ENCODE measurements at regions not wholly inside any gene's neighbourhood (a gene's known extent, or its start where the extent isn't known, plus 50 kb on each side); places are given as distances from the start of the nearest gene placed in this dataset.

- no peak for DNase-seq
- ChIA-PET CTCF (no interaction called here), POLR2A (no interaction called here)
- peaks cover 0 to 11% (median 5%) of the 10 kb centered on the region in 5 experiments for H3K27me3 ChIP-seq (replicated peaks in 2 of 5; ENCODE audit: control insufficient read depth in 4 of 5, insufficient read depth in 5 of 5, low read length in 4 of 5)
- H3K4me3 ChIP-seq (ENCODE audit: control insufficient read depth in 1 of 7, extremely low read depth in 1 of 7, insufficient read depth in 4 of 7, low read depth in 2 of 7, low read length in 6 of 7): no peak overlapping the region
- no peaks in the 10 kb centered on the region for H3K4me1 ChIP-seq (ENCODE audit: control extremely low read depth in 1 of 4, control insufficient read depth in 4 of 4, insufficient read depth in 4 of 4, low read length in 3 of 4)
- 87% methylated on average over 6 of the region's 8 CpGs for WGBS (ENCODE audit: insufficient coverage)
- no peak overlapping the region for H3K27ac ChIP-seq (ENCODE audit: insufficient read depth in 1 of 2, low read depth in 1 of 2, low read length in 2 of 2, poor library complexity in 1 of 2, severe bottlenecking in 2 of 2)
- no peaks in the 10 kb centered on the region for H3K9me3 ChIP-seq (ENCODE audit: control extremely low read depth in 1 of 5, control insufficient read depth in 4 of 5, insufficient read depth in 2 of 5, low read depth in 1 of 5, low read length in 4 of 5)
- no peaks in the 10 kb centered on the region for H3K36me3 ChIP-seq (ENCODE audit: control insufficient read depth in 4 of 4, insufficient read depth in 4 of 4, low read length in 3 of 4)
Observed at GRCh38 chr3:127477396-127477795, 113.1 kb downstream of the TPRA1 start.

- Histone ChIP-seq H3K27me3 (replicated peaks in 2 of 5; ENCODE audit: control insufficient read depth in 4 of 5, insufficient read depth in 5 of 5, low read length in 4 of 5) (peaks cover 0 to 11% (median 5%) of the 10 kb centered on the region in 5 experiments), H3K36me3 (ENCODE audit: control insufficient read depth in 4 of 4, insufficient read depth in 4 of 4, low read length in 3 of 4) (no peaks in the 10 kb centered on the region), H3K9me3 (ENCODE audit: control extremely low read depth in 1 of 5, control insufficient read depth in 4 of 5, insufficient read depth in 2 of 5, low read depth in 1 of 5, low read length in 4 of 5) (no peaks in the 10 kb centered on the region), H3K4me3 (ENCODE audit: control insufficient read depth in 1 of 7, extremely low read depth in 1 of 7, insufficient read depth in 4 of 7, low read depth in 2 of 7, low read length in 6 of 7) (no peak overlapping the region), H3K27ac (ENCODE audit: insufficient read depth in 1 of 2, low read depth in 1 of 2, low read length in 2 of 2, poor library complexity in 1 of 2, severe bottlenecking in 2 of 2) (no peak overlapping the region), H3K4me1 (ENCODE audit: control extremely low read depth in 1 of 4, control insufficient read depth in 4 of 4, insufficient read depth in 4 of 4, low read length in 3 of 4) (no peaks in the 10 kb centered on the region)
- no peak for DNase-seq
- POLR2A ChIA-PET: no interaction called here
- CTCF ChIA-PET: no interaction called here
- WGBS (ENCODE audit: insufficient coverage): 91% methylated on average over 9 of the region's 12 CpGs
Observed at GRCh38 chr3:127476936-127477335, 113.6 kb downstream of the TPRA1 start.

GRCh38 chr3:127475975-127476705 is 114.4 kb downstream of the TPRA1 start:
- Histone ChIP-seq H3K9me3 (ENCODE audit: control extremely low read depth in 1 of 5, control insufficient read depth in 4 of 5, insufficient read depth in 2 of 5, low read depth in 1 of 5, low read length in 4 of 5) (no peaks in the 10 kb centered on the region), H3K27ac (ENCODE audit: insufficient read depth in 1 of 2, low read depth in 1 of 2, low read length in 2 of 2, poor library complexity in 1 of 2, severe bottlenecking in 2 of 2) (no peak overlapping the region), H3K4me1 (ENCODE audit: control extremely low read depth in 1 of 4, control insufficient read depth in 4 of 4, insufficient read depth in 4 of 4, low read length in 3 of 4) (no peaks in the 10 kb centered on the region), H3K36me3 (ENCODE audit: control insufficient read depth in 4 of 4, insufficient read depth in 4 of 4, low read length in 3 of 4) (no peaks in the 10 kb centered on the region), H3K27me3 (replicated peaks in 2 of 5; ENCODE audit: control insufficient read depth in 4 of 5, insufficient read depth in 5 of 5, low read length in 4 of 5) (peaks cover 0 to 11% (median 5%) of the 10 kb centered on the region in 5 experiments), H3K4me3 (ENCODE audit: control insufficient read depth in 1 of 7, extremely low read depth in 1 of 7, insufficient read depth in 4 of 7, low read depth in 2 of 7, low read length in 6 of 7) (no peak overlapping the region)
- POLR2A ChIA-PET: no interaction called here
- WGBS (ENCODE audit: insufficient coverage): 93% methylated on average over 5 of the region's 6 CpGs
- CTCF ChIA-PET: interaction anchor here (0.9 to 1.0 kb wide), 2 partner anchors 8 to 724 kb away, joined by 3 read pairs; no protein-coding TSS in a partner anchor
- peak; percentile 22 to 71 (median 61) for DNase-seq

GRCh38 chr3:127475391-127475790 is 115.1 kb downstream of the TPRA1 start:
- no peaks in the 10 kb centered on the region for H3K4me1 ChIP-seq (ENCODE audit: control extremely low read depth in 1 of 4, control insufficient read depth in 4 of 4, insufficient read depth in 4 of 4, low read length in 3 of 4)
- H3K9me3 ChIP-seq (ENCODE audit: control extremely low read depth in 1 of 5, control insufficient read depth in 4 of 5, insufficient read depth in 2 of 5, low read depth in 1 of 5, low read length in 4 of 5): no peaks in the 10 kb centered on the region
- POLR2A ChIA-PET: no interaction called here
- H3K4me3 ChIP-seq (ENCODE audit: control insufficient read depth in 1 of 7, extremely low read depth in 1 of 7, insufficient read depth in 4 of 7, low read depth in 2 of 7, low read length in 6 of 7): no peak overlapping the region
- CTCF ChIA-PET: interaction anchor here (0.7 to 1.1 kb wide), 4 partner anchors 9 to 726 kb away, joined by 3 read pairs; no protein-coding TSS in a partner anchor
- 89% methylated on average over 3 of the region's 7 CpGs for WGBS (ENCODE audit: insufficient coverage)
- no peak for DNase-seq
- H3K27ac ChIP-seq (ENCODE audit: insufficient read depth in 1 of 2, low read depth in 1 of 2, low read length in 2 of 2, poor library complexity in 1 of 2, severe bottlenecking in 2 of 2): no peak overlapping the region
- H3K36me3 ChIP-seq (ENCODE audit: control insufficient read depth in 4 of 4, insufficient read depth in 4 of 4, low read length in 3 of 4): no peaks in the 10 kb centered on the region
- H3K27me3 ChIP-seq (replicated peaks in 2 of 5; ENCODE audit: control insufficient read depth in 4 of 5, insufficient read depth in 5 of 5, low read length in 4 of 5): peaks cover 0 to 10% (median 5%) of the 10 kb centered on the region in 5 experiments

GRCh38 chr3:127473244-127474024 is 117.1 kb downstream of the TPRA1 start:
- H3K4me3 ChIP-seq (ENCODE audit: control insufficient read depth in 1 of 7, extremely low read depth in 1 of 7, insufficient read depth in 4 of 7, low read depth in 2 of 7, low read length in 6 of 7): no peak overlapping the region
- H3K27ac ChIP-seq (ENCODE audit: insufficient read depth in 1 of 2, low read depth in 1 of 2, low read length in 2 of 2, poor library complexity in 1 of 2, severe bottlenecking in 2 of 2): no peak overlapping the region
- peaks cover 0 to 8% (median 2%) of the 10 kb centered on the region in 5 experiments for H3K9me3 ChIP-seq (ENCODE audit: control extremely low read depth in 1 of 5, control insufficient read depth in 4 of 5, insufficient read depth in 2 of 5, low read depth in 1 of 5, low read length in 4 of 5)
- no peaks in the 10 kb centered on the region for H3K4me1 ChIP-seq (ENCODE audit: control extremely low read depth in 1 of 4, control insufficient read depth in 4 of 4, insufficient read depth in 4 of 4, low read length in 3 of 4)
- ChIA-PET POLR2A (no interaction called here), CTCF (no interaction called here)
- H3K27me3 ChIP-seq (replicated peaks in 2 of 5; ENCODE audit: control insufficient read depth in 4 of 5, insufficient read depth in 5 of 5, low read length in 4 of 5): peaks cover 0 to 11% (median 5%) of the 10 kb centered on the region in 5 experiments
- 72% methylated on average over 7 of the region's 10 CpGs for WGBS (ENCODE audit: insufficient coverage)
- H3K36me3 ChIP-seq (ENCODE audit: control insufficient read depth in 4 of 4, insufficient read depth in 4 of 4, low read length in 3 of 4): no peaks in the 10 kb centered on the region
- no peak for DNase-seq

GRCh38 chr3:127472506-127472905 is 118.0 kb downstream of the TPRA1 start:
- no peak for DNase-seq
- CTCF ChIA-PET: interaction anchor here (0.8 kb wide), 1 partner anchor 721 kb away, joined by 3 read pairs; no protein-coding TSS in a partner anchor
- Histone ChIP-seq H3K9me3 (ENCODE audit: control extremely low read depth in 1 of 5, control insufficient read depth in 4 of 5, insufficient read depth in 2 of 5, low read depth in 1 of 5, low read length in 4 of 5) (peaks cover 0 to 17% (median 6%) of the 10 kb centered on the region in 5 experiments), H3K27ac (ENCODE audit: insufficient read depth in 1 of 2, low read depth in 1 of 2, low read length in 2 of 2, poor library complexity in 1 of 2, severe bottlenecking in 2 of 2) (no peak overlapping the region), H3K27me3 (replicated peaks in 2 of 5; ENCODE audit: control insufficient read depth in 4 of 5, insufficient read depth in 5 of 5, low read length in 4 of 5) (peaks cover 0 to 15% (median 4%) of the 10 kb centered on the region in 5 experiments), H3K4me1 (ENCODE audit: control extremely low read depth in 1 of 4, control insufficient read depth in 4 of 4, insufficient read depth in 4 of 4, low read length in 3 of 4) (no peaks in the 10 kb centered on the region), H3K36me3 (ENCODE audit: control insufficient read depth in 4 of 4, insufficient read depth in 4 of 4, low read length in 3 of 4) (no peaks in the 10 kb centered on the region), H3K4me3 (ENCODE audit: control insufficient read depth in 1 of 7, extremely low read depth in 1 of 7, insufficient read depth in 4 of 7, low read depth in 2 of 7, low read length in 6 of 7) (no peak overlapping the region)
- POLR2A ChIA-PET: no interaction called here
- 91% methylated on average over 11 of the region's 11 CpGs for WGBS (ENCODE audit: insufficient coverage)

- peaks cover 0 to 17% (median 6%) of the 10 kb centered on the region in 5 experiments for H3K9me3 ChIP-seq (ENCODE audit: control extremely low read depth in 1 of 5, control insufficient read depth in 4 of 5, insufficient read depth in 2 of 5, low read depth in 1 of 5, low read length in 4 of 5)
- no peaks in the 10 kb centered on the region for H3K4me1 ChIP-seq (ENCODE audit: control extremely low read depth in 1 of 4, control insufficient read depth in 4 of 4, insufficient read depth in 4 of 4, low read length in 3 of 4)
- DNase-seq: no peak
- H3K27me3 ChIP-seq (replicated peaks in 2 of 5; ENCODE audit: control insufficient read depth in 4 of 5, insufficient read depth in 5 of 5, low read length in 4 of 5): peaks cover 0 to 16% (median 0%) of the 10 kb centered on the region in 5 experiments
- WGBS (ENCODE audit: insufficient coverage): 92% methylated on average over 5 of the region's 5 CpGs
- no peak overlapping the region for H3K27ac ChIP-seq (ENCODE audit: insufficient read depth in 1 of 2, low read depth in 1 of 2, low read length in 2 of 2, poor library complexity in 1 of 2, severe bottlenecking in 2 of 2)
- CTCF ChIA-PET: no interaction called here
- no peak overlapping the region for H3K4me3 ChIP-seq (ENCODE audit: control insufficient read depth in 1 of 7, extremely low read depth in 1 of 7, insufficient read depth in 4 of 7, low read depth in 2 of 7, low read length in 6 of 7)
- POLR2A ChIA-PET: no interaction called here
- H3K36me3 ChIP-seq (ENCODE audit: control insufficient read depth in 4 of 4, insufficient read depth in 4 of 4, low read length in 3 of 4): no peaks in the 10 kb centered on the region
Observed at GRCh38 chr3:127471142-127471541, 119.4 kb downstream of the TPRA1 start.

All from common myeloid progenitor, CD34-positive (primary cell).